ENCODE measurements at regions not wholly inside any gene's neighbourhood (a gene's known extent, or its start where the extent isn't known, plus 50 kb on each side); places are given as distances from the start of the nearest gene placed in this dataset.

DNA sequence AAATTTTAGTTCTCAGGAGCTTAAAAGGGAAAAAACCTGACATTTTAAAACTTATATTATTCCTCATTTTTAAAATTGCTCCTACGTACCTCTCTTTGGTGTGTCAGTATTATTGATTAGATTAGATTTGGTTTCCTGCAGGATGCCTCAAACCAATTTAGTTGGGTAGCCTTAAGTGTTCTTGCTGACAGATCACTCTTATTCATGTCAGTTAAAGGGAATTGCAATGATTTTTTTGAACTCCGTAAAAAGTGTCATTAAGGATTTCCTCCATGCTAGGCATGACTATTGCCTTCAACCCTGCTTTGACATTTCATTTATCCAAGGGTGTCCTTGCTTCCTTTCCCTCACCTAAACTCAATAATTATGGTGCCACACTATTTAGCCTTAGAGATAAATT is 149.0 kb upstream of the CDH7 start:
- TF ChIP-seq, protein P1, sequence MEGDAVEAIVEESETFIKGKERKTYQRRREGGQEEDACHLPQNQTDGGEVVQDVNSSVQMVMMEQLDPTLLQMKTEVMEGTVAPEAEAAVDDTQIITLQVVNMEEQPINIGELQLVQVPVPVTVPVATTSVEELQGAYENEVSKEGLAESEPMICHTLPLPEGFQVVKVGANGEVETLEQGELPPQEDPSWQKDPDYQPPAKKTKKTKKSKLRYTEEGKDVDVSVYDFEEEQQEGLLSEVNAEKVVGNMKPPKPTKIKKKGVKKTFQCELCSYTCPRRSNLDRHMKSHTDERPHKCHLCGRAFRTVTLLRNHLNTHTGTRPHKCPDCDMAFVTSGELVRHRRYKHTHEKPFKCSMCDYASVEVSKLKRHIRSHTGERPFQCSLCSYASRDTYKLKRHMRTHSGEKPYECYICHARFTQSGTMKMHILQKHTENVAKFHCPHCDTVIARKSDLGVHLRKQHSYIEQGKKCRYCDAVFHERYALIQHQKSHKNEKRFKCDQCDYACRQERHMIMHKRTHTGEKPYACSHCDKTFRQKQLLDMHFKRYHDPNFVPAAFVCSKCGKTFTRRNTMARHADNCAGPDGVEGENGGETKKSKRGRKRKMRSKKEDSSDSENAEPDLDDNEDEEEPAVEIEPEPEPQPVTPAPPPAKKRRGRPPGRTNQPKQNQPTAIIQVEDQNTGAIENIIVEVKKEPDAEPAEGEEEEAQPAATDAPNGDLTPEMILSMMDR (IDR thresholded peaks at IDR 0.05), result no peak
- TF ChIP-seq POLR2A (IDR thresholded peaks at IDR 0.05), result no peak

All from adrenal gland (tissue), 5 donors.